ENCODE measurements at regions not wholly inside any gene's neighbourhood (a gene's known extent, or its start where the extent isn't known, plus 50 kb on each side); places are given as distances from the start of the nearest gene placed in this dataset.
"Not testable (repeated sequence)": the region's sequence is repeated elsewhere in the genome, so short reads cannot be mapped to it uniquely, and the experiment has no call there.

- Mint-ChIP-seq H3K4me1 (no peaks in the 10 kb centered on the region), H3K4me3 (no peak overlapping the region), H3K27ac (no peak overlapping the region), H3K27me3 (no peaks in the 10 kb centered on the region), H3K9me3 (peaks cover 2% of the 10 kb centered on the region), H3K36me3 (no peaks in the 10 kb centered on the region)
- ATAC-seq (ENCODE audit: low read depth) (no peak), DNase-seq (ENCODE audit: low spot score in 2 of 2) (no peak)
Measured at GRCh38 chr11:38971141-38971540, 2373.1 kb upstream of the RAG2 start.

DNA sequence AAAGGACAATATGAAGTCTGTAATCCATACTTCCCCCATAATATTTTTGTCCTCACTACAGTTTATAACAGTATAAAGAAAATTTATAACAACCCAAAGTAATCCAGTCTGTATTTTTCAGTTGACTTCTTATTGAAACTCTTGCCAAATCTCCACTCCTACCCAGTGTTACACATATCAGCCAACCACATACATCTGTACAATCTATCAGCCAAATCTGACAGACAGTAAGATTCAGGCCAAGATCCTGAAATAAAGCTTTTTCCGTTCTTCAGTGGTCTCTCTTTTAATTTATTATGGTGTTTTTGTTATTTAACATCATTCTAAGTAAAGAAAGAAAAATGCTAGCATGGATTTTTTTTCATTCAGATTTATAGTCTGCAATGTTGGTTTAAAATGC is 2370.9 kb upstream of the RAG2 start:
- no peaks in the 10 kb centered on the region for H3K36me3 Mint-ChIP-seq

GRCh38 chr11:38952698-38953097 is 2354.7 kb upstream of the RAG2 start:
- peaks cover 1% of the 10 kb centered on the region for H3K9me3 Mint-ChIP-seq
- DNase-seq (ENCODE audit: low spot score in 2 of 2): no peak
- no peak overlapping the region for H3K27ac Mint-ChIP-seq
- H3K36me3 Mint-ChIP-seq: no peaks in the 10 kb centered on the region
- ATAC-seq (ENCODE audit: low read depth): no peak
- no peak overlapping the region for H3K4me3 Mint-ChIP-seq
- H3K4me1 Mint-ChIP-seq: no peaks in the 10 kb centered on the region
- no peaks in the 10 kb centered on the region for H3K27me3 Mint-ChIP-seq

More for the DNA sequence above, 2370.9 kb upstream of the RAG2 start:
- no peaks in the 10 kb centered on the region for H3K4me1 Mint-ChIP-seq
- H3K27ac Mint-ChIP-seq: no peak overlapping the region
- no peak for DNase-seq (ENCODE audit: low spot score in 2 of 2)
- no peaks in the 10 kb centered on the region for H3K27me3 Mint-ChIP-seq
- H3K4me3 Mint-ChIP-seq: no peak overlapping the region
- H3K9me3 Mint-ChIP-seq: peaks cover 2% of the 10 kb centered on the region
- no peak for ATAC-seq (ENCODE audit: low read depth)

DNA sequence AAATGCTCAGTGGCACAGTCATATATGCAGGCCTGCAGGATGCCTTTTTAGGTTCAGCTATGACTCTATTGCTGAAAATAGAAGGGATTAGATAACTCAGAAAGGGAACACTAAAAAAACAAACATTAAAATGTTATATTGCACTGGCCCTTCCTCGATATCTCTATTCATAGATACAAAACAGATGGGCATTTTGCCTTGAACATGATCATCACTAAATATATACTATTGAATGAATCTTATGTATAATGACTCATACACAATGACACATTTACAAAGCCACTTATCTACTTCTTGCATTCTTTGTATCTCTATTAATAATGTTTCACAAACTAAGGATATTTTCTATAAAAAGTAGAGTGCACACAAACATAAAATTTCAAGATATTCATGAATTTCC is 2352.8 kb upstream of the RAG2 start:
- Mint-ChIP-seq H3K9me3 (no peaks in the 10 kb centered on the region), H3K27me3 (no peaks in the 10 kb centered on the region), H3K27ac (no peak overlapping the region), H3K4me3 (no peak overlapping the region), H3K36me3 (no peaks in the 10 kb centered on the region), H3K4me1 (no peaks in the 10 kb centered on the region)
- DNase-seq (ENCODE audit: low spot score in 2 of 2) (no peak), ATAC-seq (ENCODE audit: low read depth) (no peak)

DNA sequence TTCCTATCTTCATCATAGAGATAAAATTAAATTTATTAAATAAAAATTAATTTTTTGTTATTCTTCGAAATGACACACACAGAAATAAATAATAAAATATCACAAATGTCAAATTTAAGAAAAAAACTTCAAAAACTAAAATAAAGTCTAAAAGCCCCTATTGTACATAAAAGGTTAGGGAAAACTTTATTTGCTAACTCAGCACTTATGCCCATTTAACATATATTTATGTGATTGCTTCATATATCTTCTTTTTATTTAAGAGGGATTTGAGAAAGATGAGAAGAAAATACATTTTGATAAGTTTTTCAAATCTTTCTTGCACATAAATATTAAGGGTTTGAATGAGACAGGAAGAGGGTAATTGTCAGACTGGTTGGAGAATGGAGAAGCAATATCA is 2350.4 kb upstream of the RAG2 start:
- DNase-seq (ENCODE audit: low spot score in 2 of 2): no peak
- ATAC-seq (ENCODE audit: low read depth): no peak
- Mint-ChIP-seq H3K27me3 (no peaks in the 10 kb centered on the region), H3K4me3 (no peak overlapping the region), H3K4me1 (no peaks in the 10 kb centered on the region), H3K9me3 (peaks cover 4% of the 10 kb centered on the region), H3K27ac (no peak overlapping the region), H3K36me3 (no peaks in the 10 kb centered on the region)

DNA sequence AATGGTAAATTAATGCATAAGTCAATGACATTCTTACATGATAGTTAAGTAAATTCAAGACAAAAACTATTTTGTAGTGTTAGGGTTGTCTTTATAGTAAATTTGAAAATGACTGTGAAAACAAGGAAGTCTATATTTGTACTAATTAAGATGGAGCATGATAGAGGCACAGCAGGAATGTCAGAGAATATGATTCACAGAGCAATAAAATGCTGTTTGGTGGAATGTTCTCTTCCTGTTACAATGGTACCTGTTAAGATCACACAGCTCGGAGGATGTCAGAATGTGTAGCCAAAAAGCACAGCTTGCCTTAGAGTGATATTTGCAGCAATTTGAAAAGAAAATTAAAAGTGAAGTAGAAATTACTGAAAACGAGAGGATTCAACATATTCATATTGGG is 2339.7 kb upstream of the RAG2 start:
- DNase-seq (ENCODE audit: low spot score in 2 of 2) (no peak), ATAC-seq (ENCODE audit: low read depth) (no peak)
- H3K9me3 Mint-ChIP-seq: no peaks in the 10 kb centered on the region
- H3K4me3 Mint-ChIP-seq: no peak overlapping the region
- H3K27ac Mint-ChIP-seq: no peak overlapping the region
- H3K4me1 Mint-ChIP-seq: no peaks in the 10 kb centered on the region
- H3K27me3 Mint-ChIP-seq: no peaks in the 10 kb centered on the region
- no peaks in the 10 kb centered on the region for H3K36me3 Mint-ChIP-seq

DNA sequence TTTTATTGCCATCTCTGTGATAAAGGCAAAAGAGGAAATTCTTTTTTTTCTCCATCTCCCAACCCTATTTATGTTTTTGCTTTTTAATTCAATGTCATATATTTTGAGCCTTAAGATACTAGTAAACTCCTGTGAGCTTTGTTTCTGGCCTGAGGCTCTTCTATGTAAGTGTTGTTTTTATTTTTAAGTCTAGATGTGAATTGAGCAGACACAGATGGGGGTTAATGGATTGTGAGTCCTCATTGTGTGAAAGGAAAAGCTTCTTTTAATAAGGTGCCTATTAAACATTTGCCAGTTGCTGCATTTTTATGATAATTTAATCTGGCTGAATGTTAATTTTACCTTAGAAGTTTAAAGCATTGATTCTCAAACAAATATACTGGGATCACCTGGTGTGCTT is 2337.9 kb upstream of the RAG2 start:
- H3K27me3 Mint-ChIP-seq: no peaks in the 10 kb centered on the region
- no peak for ATAC-seq (ENCODE audit: low read depth)
- no peak for DNase-seq (ENCODE audit: low spot score in 2 of 2)
- H3K27ac Mint-ChIP-seq: no peak overlapping the region
- no peaks in the 10 kb centered on the region for H3K36me3 Mint-ChIP-seq
- H3K4me1 Mint-ChIP-seq: no peaks in the 10 kb centered on the region
- H3K4me3 Mint-ChIP-seq: no peak overlapping the region
- H3K9me3 Mint-ChIP-seq: peaks cover 3% of the 10 kb centered on the region

GRCh38 chr11:38927993-38928392 is 2330.0 kb upstream of the RAG2 start:
- no peak for ATAC-seq (ENCODE audit: low read depth)
- peaks cover 7% of the 10 kb centered on the region for H3K9me3 Mint-ChIP-seq
- no peak overlapping the region for H3K4me3 Mint-ChIP-seq
- no peak for DNase-seq (ENCODE audit: low spot score in 2 of 2)
- H3K27ac Mint-ChIP-seq: no peak overlapping the region
- no peaks in the 10 kb centered on the region for H3K27me3 Mint-ChIP-seq
- H3K36me3 Mint-ChIP-seq: no peaks in the 10 kb centered on the region
- no peaks in the 10 kb centered on the region for H3K4me1 Mint-ChIP-seq

GRCh38 chr11:38924644-38925043 is 2326.6 kb upstream of the RAG2 start:
- ATAC-seq (ENCODE audit: low read depth): no peak

GRCh38 chr11:38900211-38900610 is 2302.2 kb upstream of the RAG2 start:
- Mint-ChIP-seq H3K9me3 (peaks cover 1% of the 10 kb centered on the region), H3K4me1 (no peaks in the 10 kb centered on the region), H3K36me3 (no peaks in the 10 kb centered on the region), H3K27ac (no peak overlapping the region), H3K4me3 (no peak overlapping the region), H3K27me3 (no peaks in the 10 kb centered on the region)
- DNase-seq (ENCODE audit: low spot score in 2 of 2) (no peak), ATAC-seq (ENCODE audit: low read depth) (no peak)

More at GRCh38 chr11:38924644-38925043, 2326.6 kb upstream of the RAG2 start:
- DNase-seq (ENCODE audit: low spot score in 2 of 2): no peak
- H3K27ac Mint-ChIP-seq: no peak overlapping the region
- no peaks in the 10 kb centered on the region for H3K36me3 Mint-ChIP-seq
- H3K27me3 Mint-ChIP-seq: no peaks in the 10 kb centered on the region
- H3K4me1 Mint-ChIP-seq: no peaks in the 10 kb centered on the region
- no peak overlapping the region for H3K4me3 Mint-ChIP-seq
- peaks cover 3% of the 10 kb centered on the region for H3K9me3 Mint-ChIP-seq

DNA sequence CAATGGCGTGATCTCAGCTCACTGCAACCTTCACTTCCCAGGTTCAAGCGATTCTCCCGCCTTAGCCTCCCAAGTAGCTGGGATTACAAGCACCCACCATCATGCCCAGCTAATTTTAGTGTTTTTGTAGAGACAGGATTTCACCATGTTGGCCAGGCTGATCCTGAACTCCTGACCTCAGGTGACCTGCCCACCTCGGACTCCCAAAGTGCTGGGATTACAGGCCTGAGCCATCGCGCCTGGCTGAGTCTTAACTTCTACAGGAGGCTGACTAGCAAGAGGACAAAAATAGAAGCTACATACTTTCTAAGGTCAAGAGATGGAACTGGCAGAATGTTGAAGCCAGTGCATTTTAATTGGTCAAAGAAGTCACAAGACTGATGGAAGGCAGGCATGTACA is 2296.2 kb upstream of the RAG2 start:
- H3K4me1 Mint-ChIP-seq; H3K9me3 Mint-ChIP-seq; H3K4me3 Mint-ChIP-seq; H3K36me3 Mint-ChIP-seq; ATAC-seq (ENCODE audit: low read depth); DNase-seq (ENCODE audit: low spot score in 2 of 2); H3K27ac Mint-ChIP-seq; H3K27me3 Mint-ChIP-seq: not testable (repeated sequence)

GRCh38 chr11:38884145-38884865 is 2286.3 kb upstream of the RAG2 start:
- no peak for DNase-seq (ENCODE audit: low spot score in 2 of 2)
- Mint-ChIP-seq H3K27ac (no peak overlapping the region), H3K4me3 (no peak overlapping the region), H3K4me1 (no peaks in the 10 kb centered on the region), H3K9me3 (peaks cover 3% of the 10 kb centered on the region), H3K36me3 (no peaks in the 10 kb centered on the region), H3K27me3 (no peaks in the 10 kb centered on the region)
- ATAC-seq (ENCODE audit: low read depth): no peak

DNA sequence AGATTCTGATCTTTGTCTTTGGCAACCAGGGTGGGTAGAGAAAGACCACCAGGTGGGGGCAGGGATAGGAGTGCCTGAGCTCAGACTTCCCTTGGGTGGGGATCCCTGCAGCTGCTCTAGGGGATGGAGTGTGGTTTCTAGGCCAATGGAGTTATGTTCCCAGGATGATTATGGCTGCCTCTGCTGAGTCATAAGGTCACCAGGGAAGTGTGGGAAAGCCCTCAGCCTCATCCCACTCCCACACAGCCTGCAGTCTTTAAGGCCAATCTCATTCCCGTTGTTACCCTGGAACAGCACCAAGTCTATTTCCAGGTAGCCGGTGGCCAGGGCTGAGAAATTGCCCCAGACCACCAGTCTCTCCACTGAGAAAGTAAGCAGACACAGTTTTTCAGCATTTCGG is 2269.3 kb upstream of the RAG2 start:
- Mint-ChIP-seq H3K27ac (no peak overlapping the region), H3K9me3 (peaks cover 8% of the 10 kb centered on the region), H3K4me1 (no peaks in the 10 kb centered on the region), H3K36me3 (no peaks in the 10 kb centered on the region), H3K4me3 (no peak overlapping the region), H3K27me3 (no peaks in the 10 kb centered on the region)
- DNase-seq (ENCODE audit: low spot score in 2 of 2) (no peak), ATAC-seq (ENCODE audit: low read depth) (no peak)

- H3K9me3 Mint-ChIP-seq: peaks cover 11% of the 10 kb centered on the region
Measured at GRCh38 chr11:38865922-38866321, 2267.9 kb upstream of the RAG2 start.

DNA sequence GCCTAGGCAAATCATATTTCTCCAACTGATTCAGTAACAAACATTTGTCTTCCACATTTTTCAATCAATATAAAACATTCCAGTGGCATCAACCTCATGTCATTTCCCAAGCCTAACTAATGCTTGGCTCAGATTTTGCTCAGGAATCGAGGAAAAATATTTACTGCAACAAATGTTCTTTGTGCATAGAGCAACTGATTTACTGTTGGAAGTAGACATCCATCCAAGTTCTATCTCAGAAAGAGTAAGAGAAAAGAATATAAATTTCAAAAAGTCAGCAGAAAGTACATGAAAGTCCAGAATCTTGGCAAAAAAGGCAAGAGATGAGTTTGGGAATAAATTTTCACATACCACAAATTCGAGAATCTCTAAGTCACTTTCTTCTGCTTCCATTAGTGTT is 2245.0 kb upstream of the RAG2 start:
- Mint-ChIP-seq H3K4me3 (no peak overlapping the region), H3K9me3 (peaks cover 11% of the 10 kb centered on the region), H3K36me3 (no peaks in the 10 kb centered on the region), H3K27ac (no peak overlapping the region), H3K4me1 (no peaks in the 10 kb centered on the region), H3K27me3 (no peaks in the 10 kb centered on the region)
- DNase-seq (ENCODE audit: low spot score in 2 of 2) (no peak), ATAC-seq (ENCODE audit: low read depth) (no peak)

More at GRCh38 chr11:38865922-38866321, 2267.9 kb upstream of the RAG2 start:
- Mint-ChIP-seq H3K4me1 (no peaks in the 10 kb centered on the region), H3K4me3 (no peak overlapping the region), H3K27me3 (no peaks in the 10 kb centered on the region), H3K36me3 (no peaks in the 10 kb centered on the region), H3K27ac (no peak overlapping the region)
- no peak for DNase-seq (ENCODE audit: low spot score in 2 of 2)
- no peak for ATAC-seq (ENCODE audit: low read depth)

Measured in memory B cell (primary cell).